GM12874 (cell line): ENCODE measurements at regions not wholly inside any gene's neighbourhood (a gene's known extent, or its start where the extent isn't known, plus 50 kb on each side); places are given as distances from the start of the nearest gene placed in this dataset.

ENCODE experiments used
- TF ChIP-seq, protein P1 (sequence below): IDR thresholded peaks from 2 replicates; pipeline ENCODE4 v1.5.1; 2011; ENCODE audit warnings: low read depth, mild to moderate bottlenecking, control low read depth, low read length, moderate library complexity; ENCODE audit not compliant: insufficient read depth

GRCh38 chr18:11259469-11260150 lies 110.2 kb upstream of the PIEZO2 start:
- TF ChIP-seq, protein P1, sequence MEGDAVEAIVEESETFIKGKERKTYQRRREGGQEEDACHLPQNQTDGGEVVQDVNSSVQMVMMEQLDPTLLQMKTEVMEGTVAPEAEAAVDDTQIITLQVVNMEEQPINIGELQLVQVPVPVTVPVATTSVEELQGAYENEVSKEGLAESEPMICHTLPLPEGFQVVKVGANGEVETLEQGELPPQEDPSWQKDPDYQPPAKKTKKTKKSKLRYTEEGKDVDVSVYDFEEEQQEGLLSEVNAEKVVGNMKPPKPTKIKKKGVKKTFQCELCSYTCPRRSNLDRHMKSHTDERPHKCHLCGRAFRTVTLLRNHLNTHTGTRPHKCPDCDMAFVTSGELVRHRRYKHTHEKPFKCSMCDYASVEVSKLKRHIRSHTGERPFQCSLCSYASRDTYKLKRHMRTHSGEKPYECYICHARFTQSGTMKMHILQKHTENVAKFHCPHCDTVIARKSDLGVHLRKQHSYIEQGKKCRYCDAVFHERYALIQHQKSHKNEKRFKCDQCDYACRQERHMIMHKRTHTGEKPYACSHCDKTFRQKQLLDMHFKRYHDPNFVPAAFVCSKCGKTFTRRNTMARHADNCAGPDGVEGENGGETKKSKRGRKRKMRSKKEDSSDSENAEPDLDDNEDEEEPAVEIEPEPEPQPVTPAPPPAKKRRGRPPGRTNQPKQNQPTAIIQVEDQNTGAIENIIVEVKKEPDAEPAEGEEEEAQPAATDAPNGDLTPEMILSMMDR: no peak

DNA sequence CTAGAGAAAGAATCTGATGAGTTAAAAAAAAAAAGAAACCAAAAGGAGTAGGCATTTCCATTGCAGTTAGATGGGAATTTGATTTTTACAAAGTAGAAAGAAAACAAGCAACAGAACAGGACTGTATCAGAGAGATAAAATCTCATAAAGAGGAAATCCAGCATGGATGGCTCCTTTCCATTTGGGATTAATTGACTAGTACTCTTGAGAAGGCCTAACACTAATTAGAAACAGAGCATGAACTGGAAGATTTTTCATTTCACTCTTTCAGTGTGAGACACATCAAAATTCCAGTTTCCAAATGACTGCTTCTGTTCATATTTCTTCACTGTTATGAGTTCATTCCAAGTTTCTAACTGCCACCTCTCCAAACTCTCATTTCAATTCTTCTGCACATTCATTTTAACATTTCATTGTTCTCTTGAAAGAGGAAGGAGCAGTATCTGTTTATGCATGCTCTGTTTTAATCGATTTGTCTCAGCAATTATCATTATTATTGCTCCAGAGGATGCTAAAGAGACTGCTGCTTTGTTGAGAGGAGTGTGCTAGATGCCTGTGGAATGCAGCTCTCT lies 108.8 kb upstream of the PIEZO2 start:
- TF ChIP-seq, protein P1: no peak

- TF ChIP-seq, protein P1: no peak
Observed at GRCh38 chr18:11256251-11256650, 106.9 kb upstream of the PIEZO2 start.

- TF ChIP-seq, protein P1: no peak
Observed at GRCh38 chr18:11251891-11252270, 102.5 kb upstream of the PIEZO2 start.

- TF ChIP-seq, protein P1: no peak
Observed at GRCh38 chr18:11251229-11251890, 102.0 kb upstream of the PIEZO2 start.

GRCh38 chr18:11249391-11249790 lies 100.0 kb upstream of the PIEZO2 start:
- TF ChIP-seq, protein P1: no peak

DNA sequence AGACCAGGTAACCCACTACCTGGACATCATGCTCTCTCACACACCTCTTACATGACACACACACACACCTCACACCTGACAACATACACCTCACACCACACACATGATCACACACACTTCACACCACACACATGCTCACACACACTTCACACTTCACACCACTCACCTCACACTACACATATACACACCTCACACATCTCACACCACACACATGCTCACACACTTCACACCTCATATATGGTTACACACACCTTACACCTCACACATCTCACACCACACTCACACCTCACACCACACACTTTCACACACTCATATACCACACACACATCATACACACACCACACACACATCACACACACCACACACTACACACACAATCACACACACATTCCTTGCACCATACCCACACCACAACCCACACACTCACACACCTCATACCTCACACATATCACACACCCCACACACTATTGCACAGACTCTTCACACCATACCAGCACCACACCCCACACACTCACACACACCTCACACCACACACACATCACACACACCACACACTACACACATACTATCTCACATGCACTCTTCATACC lies 98.1 kb upstream of the PIEZO2 start:
- TF ChIP-seq, protein P1: no peak
